HFF-Myc (cell line): ENCODE measurements at regions not wholly inside any gene's neighbourhood (a gene's known extent, or its start where the extent isn't known, plus 50 kb on each side); places are given as distances from the start of the nearest gene placed in this dataset.

Experiments
- DNase-seq: peaks from one replicate; pipeline ENCODE4 v3.0.0-alpha.2; 2011; ENCODE audit warnings: low read depth; ENCODE audit errors: extremely low read depth
- H3K4me3 ChIP-seq: replicated peaks from 2 replicates; pipeline ENCODE4 v1.5.1; 2011; ENCODE audit warnings: low read depth, mild to moderate bottlenecking, control low read depth, low read length
- CTCF ChIP-seq: IDR thresholded peaks from 2 replicates; pipeline ENCODE4 v1.5.1; 2012; ENCODE audit warnings: mild to moderate bottlenecking, low read depth, low read length, control low read depth; ENCODE audit errors: missing control alignments

- H3K4me3 ChIP-seq = no peak overlapping the region
- TF ChIP-seq CTCF = no peak
- no peak for DNase-seq
These were observed 327.3 kb downstream of the HDGFL1 start for GRCh38 chr6:22896696-22897095.

DNA sequence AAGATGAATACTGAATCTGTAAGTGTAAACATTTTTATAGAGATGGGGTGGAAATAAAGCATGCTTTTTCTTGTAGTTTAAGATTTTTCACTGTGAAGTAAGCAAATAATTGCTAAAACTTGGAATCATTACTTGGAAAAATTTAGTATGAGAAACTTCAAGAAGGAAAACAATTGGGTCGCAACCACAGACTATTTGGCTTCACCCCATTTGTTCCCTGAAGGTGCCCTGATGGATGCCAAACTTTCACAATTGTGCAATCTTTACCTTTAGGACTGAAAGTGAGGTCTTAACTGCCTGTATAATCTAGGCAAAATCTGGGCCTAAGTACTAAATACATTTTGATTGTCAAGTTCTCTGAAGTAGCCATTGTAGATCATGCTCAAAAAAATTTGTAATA, 330.1 kb downstream of the HDGFL1 start:
- no peak for DNase-seq
- no peak overlapping the region for H3K4me3 ChIP-seq
- TF ChIP-seq CTCF = no peak

DNA sequence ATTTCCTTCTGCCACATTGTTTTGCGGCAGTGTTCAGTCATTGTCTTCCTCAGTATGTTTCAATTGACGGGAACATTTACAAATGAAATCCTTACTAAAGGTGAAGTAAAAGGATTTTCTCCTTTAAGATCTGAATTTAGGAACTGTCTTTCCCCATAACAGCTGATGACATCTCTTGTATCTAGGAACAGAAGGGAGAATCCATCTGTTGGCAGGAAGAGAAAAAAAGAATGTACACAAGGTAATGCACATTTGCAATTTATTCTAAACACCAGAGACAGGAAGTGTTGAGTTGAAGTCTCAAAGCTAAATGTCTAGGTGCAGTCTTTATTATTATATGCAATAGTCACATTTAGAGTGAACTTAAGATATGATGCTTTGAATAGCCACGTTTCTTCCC, 334.5 kb downstream of the HDGFL1 start:
- H3K4me3 ChIP-seq = no peak overlapping the region
- no peak for DNase-seq
- no peak for TF ChIP-seq CTCF

DNA sequence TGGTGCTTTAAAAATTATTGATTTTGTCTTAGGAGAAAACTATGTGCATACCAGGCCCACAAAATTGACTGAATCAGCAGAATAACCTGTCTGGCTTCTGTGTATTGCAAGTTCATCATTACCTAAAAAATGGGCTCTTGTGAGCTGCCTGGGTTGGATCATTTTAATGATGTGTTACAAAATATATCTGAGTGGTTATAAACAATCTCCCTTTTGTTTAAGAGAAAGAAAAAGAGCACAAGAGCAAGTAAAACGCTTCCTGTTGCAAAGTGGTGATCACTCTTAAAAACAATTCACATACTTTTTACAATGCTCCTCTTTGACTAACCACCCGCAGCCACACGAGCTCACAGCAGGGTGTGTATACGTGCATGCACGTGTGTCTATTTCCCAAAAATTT, 335.1 kb downstream of the HDGFL1 start:
- TF ChIP-seq CTCF = no peak

DNA sequence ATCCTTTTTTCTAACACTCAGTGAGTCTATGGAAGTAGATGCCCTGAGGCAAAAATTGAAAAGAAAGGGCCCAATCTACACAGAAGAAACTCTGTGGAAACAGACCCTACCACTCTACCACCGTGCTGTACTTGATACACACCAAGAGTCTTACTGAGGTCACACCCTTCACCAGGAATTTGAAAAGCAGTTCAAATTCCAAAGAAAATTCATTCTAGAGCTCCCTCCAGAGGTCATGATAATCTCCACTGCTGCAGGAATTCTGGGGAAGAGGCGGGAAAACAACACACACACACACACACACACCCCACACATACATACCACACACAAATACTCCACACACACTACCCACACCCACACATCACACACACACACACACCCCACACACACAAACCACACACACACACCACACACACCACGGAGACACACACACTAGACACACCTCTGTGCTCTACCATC, 336.8 kb downstream of the HDGFL1 start:
- TF ChIP-seq CTCF = peak; percentile 22
- H3K4me3 ChIP-seq = no peak overlapping the region

More for the DNA sequence above, 335.1 kb downstream of the HDGFL1 start:
- no peak for DNase-seq
- H3K4me3 ChIP-seq = no peak overlapping the region

DNA sequence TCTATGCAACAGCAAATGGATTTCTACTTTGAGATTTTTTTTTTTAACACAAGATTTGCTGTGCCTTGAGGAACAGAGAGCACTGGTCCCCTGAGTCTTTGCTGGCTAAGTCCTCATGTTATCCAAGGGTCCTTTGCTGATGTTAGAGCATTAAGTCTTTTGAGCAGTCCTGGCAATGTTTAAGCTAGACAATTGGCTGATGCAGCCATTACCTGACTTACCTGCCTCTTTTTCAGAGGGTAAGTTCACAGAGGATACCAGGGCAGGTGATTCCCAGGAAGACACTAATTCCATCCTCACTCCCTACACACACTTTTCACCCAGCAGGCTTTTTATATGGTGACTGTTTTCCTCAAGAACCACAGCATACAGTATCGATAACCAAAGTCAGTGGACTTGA, 337.7 kb downstream of the HDGFL1 start:
- DNase-seq = no peak
- TF ChIP-seq CTCF = no peak

More for the DNA sequence above, 336.8 kb downstream of the HDGFL1 start:
- DNase-seq = no peak

DNA sequence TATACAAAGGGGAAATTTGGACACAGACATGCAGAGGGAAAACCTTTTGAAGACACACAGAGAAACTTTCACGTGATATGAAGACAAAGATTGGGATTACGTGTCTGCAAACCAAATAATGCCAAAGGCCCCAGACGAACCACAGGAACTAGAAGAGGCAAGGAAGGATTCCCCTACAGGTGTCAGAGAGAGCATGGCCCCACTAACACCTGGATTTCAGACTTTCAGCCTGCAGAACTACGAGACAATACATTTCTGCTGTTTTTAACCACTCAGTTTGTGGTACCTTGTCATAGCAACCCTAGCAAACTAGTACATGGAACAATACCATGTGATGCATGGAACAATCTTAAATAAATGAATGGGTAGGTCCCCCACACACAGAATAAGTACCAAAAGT, 341.0 kb downstream of the HDGFL1 start:
- no peak for TF ChIP-seq CTCF
- no peak for DNase-seq

More for the DNA sequence above, 337.7 kb downstream of the HDGFL1 start:
- H3K4me3 ChIP-seq = no peak overlapping the region

More for the DNA sequence above, 341.0 kb downstream of the HDGFL1 start:
- no peak overlapping the region for H3K4me3 ChIP-seq
